GM12864 (cell line): ENCODE measurements at regions not wholly inside any gene's neighbourhood (a gene's known extent, or its start where the extent isn't known, plus 50 kb on each side); places are given as distances from the start of the nearest gene placed in this dataset.

Experiments used
- DNase-seq: peaks from one replicate; pipeline ENCODE4 v3.0.0-alpha.2; 2011; ENCODE audit warnings: low read depth
- H3K4me3 ChIP-seq: 2 replicates; pipeline ENCODE4 v1.5.1; 2011; ENCODE audit warnings: mild to moderate bottlenecking, low read depth, low read length, control low read depth
- TF ChIP-seq, protein P1 (sequence below): IDR thresholded peaks from 2 replicates; pipeline ENCODE4 v1.5.1; 2011; ENCODE audit warnings: low read depth, mild to moderate bottlenecking, moderate library complexity, low read length, control low read depth, inconsistent platforms; ENCODE audit errors: missing control alignments

DNA sequence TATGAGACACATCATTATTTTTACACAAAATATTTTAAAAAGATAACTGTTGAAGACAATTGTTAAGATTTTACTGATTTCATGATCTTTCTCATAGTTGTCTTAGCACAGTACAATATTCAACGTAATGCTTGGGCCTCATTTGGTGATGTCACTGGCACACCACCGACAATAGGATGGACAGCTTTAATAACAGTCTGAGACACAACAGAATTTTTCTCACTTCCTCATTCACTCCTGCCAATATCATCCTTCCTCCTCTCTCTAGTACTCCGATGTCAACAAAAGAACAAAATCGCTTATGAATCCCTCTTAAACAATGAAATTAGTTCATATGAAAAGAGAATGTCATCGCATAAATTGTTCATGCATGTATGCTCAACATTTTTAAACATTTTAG is 461.9 kb upstream of the CDH7 start:
- TF ChIP-seq, protein P1, sequence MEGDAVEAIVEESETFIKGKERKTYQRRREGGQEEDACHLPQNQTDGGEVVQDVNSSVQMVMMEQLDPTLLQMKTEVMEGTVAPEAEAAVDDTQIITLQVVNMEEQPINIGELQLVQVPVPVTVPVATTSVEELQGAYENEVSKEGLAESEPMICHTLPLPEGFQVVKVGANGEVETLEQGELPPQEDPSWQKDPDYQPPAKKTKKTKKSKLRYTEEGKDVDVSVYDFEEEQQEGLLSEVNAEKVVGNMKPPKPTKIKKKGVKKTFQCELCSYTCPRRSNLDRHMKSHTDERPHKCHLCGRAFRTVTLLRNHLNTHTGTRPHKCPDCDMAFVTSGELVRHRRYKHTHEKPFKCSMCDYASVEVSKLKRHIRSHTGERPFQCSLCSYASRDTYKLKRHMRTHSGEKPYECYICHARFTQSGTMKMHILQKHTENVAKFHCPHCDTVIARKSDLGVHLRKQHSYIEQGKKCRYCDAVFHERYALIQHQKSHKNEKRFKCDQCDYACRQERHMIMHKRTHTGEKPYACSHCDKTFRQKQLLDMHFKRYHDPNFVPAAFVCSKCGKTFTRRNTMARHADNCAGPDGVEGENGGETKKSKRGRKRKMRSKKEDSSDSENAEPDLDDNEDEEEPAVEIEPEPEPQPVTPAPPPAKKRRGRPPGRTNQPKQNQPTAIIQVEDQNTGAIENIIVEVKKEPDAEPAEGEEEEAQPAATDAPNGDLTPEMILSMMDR, result no peak
- DNase-seq, result no peak
- H3K4me3 ChIP-seq, result no peak overlapping the region

DNA sequence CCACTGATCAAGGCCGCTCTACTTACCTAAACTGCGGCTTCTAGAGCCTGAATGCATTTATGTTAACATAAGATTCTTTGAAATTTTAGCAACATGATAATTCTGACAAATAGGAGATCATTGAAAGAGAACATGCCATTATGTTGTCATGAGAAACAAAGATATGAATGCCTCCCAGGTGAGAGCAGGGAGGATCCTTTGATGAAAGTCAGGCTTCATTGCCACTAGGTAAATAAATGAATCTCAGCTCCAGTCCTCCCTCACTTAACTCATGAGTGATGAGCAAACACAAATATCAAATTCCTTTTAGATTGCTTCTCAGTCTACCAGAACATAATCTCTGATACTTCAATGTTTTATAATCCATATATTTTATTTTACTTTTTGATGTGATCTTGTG is 463.2 kb upstream of the CDH7 start:
- TF ChIP-seq, protein P1, result no peak
- H3K4me3 ChIP-seq, result no peak overlapping the region
- DNase-seq, result no peak

DNA sequence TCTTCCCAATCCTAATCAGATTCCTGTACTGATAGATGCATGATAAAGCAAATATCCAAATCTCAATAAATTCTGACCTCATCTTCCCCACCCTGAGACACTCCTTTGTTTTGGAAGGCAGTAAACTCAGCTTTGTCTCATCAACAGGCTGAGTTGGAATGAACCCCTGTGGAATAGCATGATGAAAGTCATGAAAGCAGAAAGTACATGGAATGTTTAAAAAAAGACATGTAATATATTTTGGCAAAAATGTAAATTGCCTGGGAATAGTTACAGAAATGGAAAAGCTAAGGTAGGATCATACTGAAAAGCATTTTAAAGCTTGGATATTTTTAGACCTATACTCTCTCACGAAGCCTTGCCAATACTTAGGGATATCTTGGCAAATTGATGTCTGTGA is 468.7 kb upstream of the CDH7 start:
- no peak overlapping the region for H3K4me3 ChIP-seq
- no peak for DNase-seq
- TF ChIP-seq, protein P1, result no peak

DNA sequence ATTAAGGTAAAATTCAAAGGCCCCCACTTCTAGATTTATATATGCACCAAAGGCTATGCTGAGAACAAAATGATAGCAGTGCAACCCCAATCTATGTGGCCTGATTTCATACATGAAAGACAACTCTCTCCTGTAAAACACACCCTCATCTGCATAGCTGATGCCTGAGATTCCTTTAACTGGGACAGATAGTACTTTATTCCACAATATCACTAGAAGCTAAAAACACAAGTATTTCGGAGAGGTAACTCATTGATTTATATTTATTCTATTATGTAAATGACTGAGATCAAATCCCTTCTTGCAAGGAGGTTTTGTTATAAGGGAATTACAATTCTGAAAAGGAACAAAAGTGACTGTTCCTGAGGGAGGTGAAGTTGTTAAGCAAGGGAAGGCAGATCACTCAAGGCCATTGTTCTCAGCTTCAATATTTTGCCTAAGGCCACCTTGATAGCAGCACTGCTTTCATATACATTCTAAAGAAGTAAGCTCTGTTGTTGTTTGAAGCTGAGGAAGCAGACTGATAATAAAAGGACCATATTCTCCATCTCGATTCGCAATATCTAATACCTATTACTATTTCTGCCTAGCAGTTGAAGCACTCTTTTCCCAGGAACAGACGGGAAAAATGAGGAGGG is 471.0 kb upstream of the CDH7 start:
- no peak overlapping the region for H3K4me3 ChIP-seq

DNA sequence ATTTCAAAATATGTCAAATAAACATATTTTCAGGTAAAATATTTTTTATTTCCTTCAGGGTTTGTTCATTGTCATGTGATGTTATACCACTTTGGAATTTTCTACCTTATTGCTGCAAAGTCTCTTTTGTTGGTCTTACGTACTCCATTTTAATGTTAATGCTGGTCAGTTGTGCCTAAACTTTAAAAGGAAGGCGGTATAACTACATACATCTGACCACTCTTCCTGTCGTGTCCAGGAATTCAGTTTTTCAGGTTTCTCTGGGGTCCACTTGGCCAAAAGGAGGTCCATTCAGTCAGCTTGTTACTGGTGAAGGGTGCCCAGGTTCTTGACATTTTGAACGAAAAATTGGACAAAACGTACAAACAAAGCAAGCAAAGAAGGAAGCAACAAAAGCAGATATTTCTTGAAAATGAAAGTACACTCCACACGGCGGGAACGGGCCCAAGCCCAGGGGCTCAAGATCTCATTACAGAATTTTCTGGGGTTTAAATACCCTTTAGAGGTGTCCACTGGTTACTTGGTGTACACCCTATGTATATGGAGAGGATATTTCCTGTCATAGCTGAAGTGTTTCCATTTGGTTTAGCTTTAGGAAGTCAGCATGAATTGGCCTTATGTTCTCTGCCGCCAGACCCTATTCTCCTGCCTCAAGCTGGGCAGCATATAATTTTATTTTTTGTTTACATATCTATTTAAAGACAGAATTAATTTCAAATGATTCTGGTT is 471.7 kb upstream of the CDH7 start:
- DNase-seq, result no peak
- H3K4me3 ChIP-seq, result no peak overlapping the region
- TF ChIP-seq, protein P1, result no peak

More for the DNA sequence above, 471.0 kb upstream of the CDH7 start:
- TF ChIP-seq, protein P1, result no peak
- DNase-seq, result no peak

DNA sequence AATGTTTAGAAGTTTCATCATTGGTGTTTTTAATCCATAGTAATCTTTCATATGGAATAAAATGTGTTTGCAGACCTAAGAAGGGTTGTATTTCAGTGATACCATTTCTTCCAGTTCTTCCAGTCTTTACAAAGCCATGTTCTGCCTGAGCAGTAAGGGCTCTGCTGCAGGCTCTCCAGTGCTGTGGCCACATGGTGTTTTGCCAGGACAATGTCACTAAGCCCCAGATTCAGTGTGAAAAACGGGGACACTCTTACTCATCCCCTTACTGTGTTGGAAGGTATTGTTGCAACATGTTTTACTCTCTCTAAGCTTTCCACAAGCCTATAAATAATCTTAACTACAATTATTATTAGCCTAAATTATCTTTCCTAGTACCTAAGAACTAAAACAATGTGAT is 481.4 kb upstream of the CDH7 start:
- H3K4me3 ChIP-seq, result no peak overlapping the region
- DNase-seq, result no peak
- TF ChIP-seq, protein P1, result no peak

DNA sequence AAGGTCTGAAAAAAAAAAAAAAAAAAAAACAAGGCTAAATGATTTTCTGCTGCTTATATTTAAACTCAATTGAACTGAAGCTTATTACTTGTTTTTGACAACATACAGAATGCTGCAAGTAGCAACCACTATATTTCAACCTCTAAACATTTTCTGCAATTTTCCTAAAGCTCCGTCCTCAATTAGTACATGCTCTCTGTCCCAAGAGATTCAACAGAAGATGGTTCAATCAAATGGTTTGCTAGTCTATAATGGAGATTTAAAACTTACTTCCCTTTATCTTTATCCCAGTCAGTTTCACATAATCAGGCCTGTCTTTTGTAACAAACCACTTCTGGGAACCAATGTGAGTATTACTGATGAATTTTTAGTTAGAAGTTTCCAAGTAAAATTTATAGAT is 485.1 kb upstream of the CDH7 start:
- DNase-seq, result no peak
- H3K4me3 ChIP-seq, result no peak overlapping the region
- TF ChIP-seq, protein P1, result no peak
